ENCODE measurements at regions not wholly inside any gene's neighbourhood (a gene's known extent, or its start where the extent isn't known, plus 50 kb on each side); places are given as distances from the start of the nearest gene placed in this dataset.
A peak's percentile ranks its signal among the peaks of the same experiment; 100 is the strongest.

- DNase-seq (ENCODE audit: extremely low read depth in 1 of 2, low read depth in 1 of 2) = no peak
These were observed 67.9 kb upstream of the DUSP22 start for GRCh38 chr6:224350-224749.

- peak; percentile 10 to 13 for DNase-seq (ENCODE audit: extremely low read depth in 1 of 2, low read depth in 1 of 2)
These were observed 67.1 kb upstream of the DUSP22 start for GRCh38 chr6:225121-225721.

GRCh38 chr6:225907-226306 is 66.4 kb upstream of the DUSP22 start:
- no peak for DNase-seq (ENCODE audit: extremely low read depth in 1 of 2, low read depth in 1 of 2)

GRCh38 chr6:226516-227073 is 65.7 kb upstream of the DUSP22 start:
- no peak for DNase-seq (ENCODE audit: extremely low read depth in 1 of 2, low read depth in 1 of 2)

- DNase-seq (ENCODE audit: extremely low read depth in 1 of 2, low read depth in 1 of 2) = no peak
These were observed 65.1 kb upstream of the DUSP22 start for GRCh38 chr6:227074-227782.

- DNase-seq (ENCODE audit: extremely low read depth in 1 of 2, low read depth in 1 of 2) = no peak
These were observed 64.4 kb upstream of the DUSP22 start for GRCh38 chr6:227812-228338.

- DNase-seq (ENCODE audit: extremely low read depth in 1 of 2, low read depth in 1 of 2) = no peak
These were observed 63.2 kb upstream of the DUSP22 start for GRCh38 chr6:228881-229651.

- DNase-seq (ENCODE audit: extremely low read depth in 1 of 2, low read depth in 1 of 2) = no peak
These were observed 60.5 kb upstream of the DUSP22 start for GRCh38 chr6:231779-232178.

- DNase-seq (ENCODE audit: extremely low read depth in 1 of 2, low read depth in 1 of 2) = no peak
These were observed 59.2 kb upstream of the DUSP22 start for GRCh38 chr6:232982-233640.

GRCh38 chr6:234706-235372 is 57.4 kb upstream of the DUSP22 start:
- no peak for DNase-seq (ENCODE audit: extremely low read depth in 1 of 2, low read depth in 1 of 2)

GRCh38 chr6:235763-236360 is 56.4 kb upstream of the DUSP22 start:
- no peak for DNase-seq (ENCODE audit: extremely low read depth in 1 of 2, low read depth in 1 of 2)

GRCh38 chr6:236519-236918 is 55.8 kb upstream of the DUSP22 start:
- no peak for DNase-seq (ENCODE audit: extremely low read depth in 1 of 2, low read depth in 1 of 2)

GRCh38 chr6:240151-240550 is 52.1 kb upstream of the DUSP22 start:
- no peak for DNase-seq (ENCODE audit: extremely low read depth in 1 of 2, low read depth in 1 of 2)

GRCh38 chr6:241336-241865 is 50.9 kb upstream of the DUSP22 start:
- no peak for DNase-seq (ENCODE audit: extremely low read depth in 1 of 2, low read depth in 1 of 2)
